MM.1S (cell line): ENCODE measurements at regions not wholly inside any gene's neighbourhood (a gene's known extent, or its start where the extent isn't known, plus 50 kb on each side); places are given as distances from the start of the nearest gene placed in this dataset.

Experiments used
- DNase-seq: peaks from one replicate; pipeline ENCODE4 v3.0.0-alpha.2; 2015
- H2AFZ ChIP-seq: fragments of 300-600 bp; sonication (generic); 2 replicates; pipeline ENCODE4 v1.6.0; 2016; ENCODE audit warnings: antibody characterized with exemption, low read length
- H3F3A ChIP-seq: fragments of 300-600 bp; sonication (generic); 2 replicates; pipeline ENCODE4 v1.6.1; 2016; ENCODE audit warnings: mild to moderate bottlenecking, antibody characterized with exemption, low read length, moderate library complexity, mixed read lengths; ENCODE audit not compliant: insufficient read depth
- H3K27ac ChIP-seq: fragments of 300-600 bp; sonication (generic); 2 replicates; pipeline ENCODE4 v1.5.1; 2016; ENCODE audit warnings: mild to moderate bottlenecking, low read length
- H3K27me3 ChIP-seq: fragments of 300-600 bp; sonication (generic); replicated peaks from 2 replicates; pipeline ENCODE4 v1.6.0; 2016; ENCODE audit warnings: low read length; ENCODE audit not compliant: insufficient read depth
- H3K36me3 ChIP-seq: fragments of 300-600 bp; sonication (generic); replicated peaks from 2 replicates; pipeline ENCODE4 v1.6.1; 2016; ENCODE audit warnings: mild to moderate bottlenecking, low read length, mixed read lengths; ENCODE audit not compliant: insufficient read depth
- H3K4me1 ChIP-seq: fragments of 300-600 bp; sonication (generic); 2 replicates; pipeline ENCODE4 v1.6.1; 2016; ENCODE audit warnings: low read length, mixed read lengths
- H3K4me2 ChIP-seq: fragments of 300-600 bp; sonication (generic); 2 replicates; pipeline ENCODE4 v1.6.0; 2016; ENCODE audit warnings: low read depth, low read length
- H3K4me3 ChIP-seq: fragments of 300-600 bp; sonication (generic); 2 replicates; pipeline ENCODE4 v1.5.1; 2016; ENCODE audit warnings: low read length, mixed read lengths
- H3K79me2 ChIP-seq: fragments of 300-600 bp; sonication (generic); 2 replicates; pipeline ENCODE4 v1.6.1; 2016; ENCODE audit warnings: mixed run types, low read length, mixed read lengths
- H3K9ac ChIP-seq: fragments of 300-600 bp; sonication (generic); 2 replicates; pipeline ENCODE4 v1.6.1; 2016; ENCODE audit warnings: low read length, mixed read lengths
- H3K9me2 ChIP-seq: fragments of 300-600 bp; sonication (generic); replicated peaks from 2 replicates; pipeline ENCODE4 v1.6.1; 2016; ENCODE audit warnings: mild to moderate bottlenecking, low read length, mixed read lengths; ENCODE audit not compliant: insufficient read depth
- H3K9me3 ChIP-seq: fragments of 300-600 bp; sonication (generic); replicated peaks from 2 replicates; pipeline ENCODE4 v1.6.1; 2016; ENCODE audit warnings: mild to moderate bottlenecking, low read length, mixed read lengths; ENCODE audit not compliant: insufficient read depth
- H4K20me1 ChIP-seq: fragments of 300-600 bp; sonication (generic); 2 replicates; pipeline ENCODE4 v1.6.1; 2016; ENCODE audit warnings: mild to moderate bottlenecking, low read length, moderate library complexity, mixed read lengths; ENCODE audit not compliant: insufficient read depth
- EZH2 ChIP-seq: fragments of 300-600 bp; sonication (generic); optimal IDR thresholded peaks from 2 replicates; pipeline ENCODE3; 2017; ENCODE audit warnings: low read depth, mild to moderate bottlenecking, antibody characterized with exemption, low read length, mixed read lengths
- EZH2phosphoT487 ChIP-seq: fragments of 300-600 bp; sonication (generic); IDR thresholded peaks from 2 replicates; pipeline ENCODE4 v1.6.1; 2018; ENCODE audit warnings: antibody characterized with exemption, low read length
- TF ChIP-seq, protein P1 (sequence below): fragments of 300-600 bp; sonication (generic); IDR thresholded peaks from 2 replicates; pipeline ENCODE4 v1.5.1; 2016; ENCODE audit warnings: antibody characterized with exemption, low read length, mixed read lengths

DNA sequence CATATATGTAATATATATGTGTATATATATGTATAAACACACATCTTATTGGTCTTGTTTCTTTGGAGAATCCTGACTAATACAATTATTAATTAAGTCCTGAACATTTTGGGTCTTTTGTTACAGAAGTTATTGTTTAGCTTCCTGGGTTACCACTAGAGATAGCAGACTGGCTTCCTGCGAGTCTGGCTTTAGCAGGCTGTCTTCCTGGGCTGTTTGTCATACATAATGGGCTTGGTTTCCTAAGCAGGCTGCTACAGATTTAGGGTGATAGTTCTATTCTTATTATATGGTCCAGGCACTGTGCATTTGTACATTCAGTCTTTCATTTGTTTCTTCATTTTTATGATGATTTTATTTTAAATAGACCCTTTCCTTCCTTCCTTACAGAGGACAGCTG, 312.0 kb upstream of the TMTC4 start:
- H3K4me1 ChIP-seq: no peaks in the 10 kb centered on the region
- no peak overlapping the region for H3K9ac ChIP-seq
- no peak overlapping the region for H3K4me3 ChIP-seq
- H3K4me2 ChIP-seq: no peak overlapping the region
- no peaks in the 10 kb centered on the region for H3K9me2 ChIP-seq
- H3K79me2 ChIP-seq: no peaks in the 10 kb centered on the region
- TF ChIP-seq, protein P1, sequence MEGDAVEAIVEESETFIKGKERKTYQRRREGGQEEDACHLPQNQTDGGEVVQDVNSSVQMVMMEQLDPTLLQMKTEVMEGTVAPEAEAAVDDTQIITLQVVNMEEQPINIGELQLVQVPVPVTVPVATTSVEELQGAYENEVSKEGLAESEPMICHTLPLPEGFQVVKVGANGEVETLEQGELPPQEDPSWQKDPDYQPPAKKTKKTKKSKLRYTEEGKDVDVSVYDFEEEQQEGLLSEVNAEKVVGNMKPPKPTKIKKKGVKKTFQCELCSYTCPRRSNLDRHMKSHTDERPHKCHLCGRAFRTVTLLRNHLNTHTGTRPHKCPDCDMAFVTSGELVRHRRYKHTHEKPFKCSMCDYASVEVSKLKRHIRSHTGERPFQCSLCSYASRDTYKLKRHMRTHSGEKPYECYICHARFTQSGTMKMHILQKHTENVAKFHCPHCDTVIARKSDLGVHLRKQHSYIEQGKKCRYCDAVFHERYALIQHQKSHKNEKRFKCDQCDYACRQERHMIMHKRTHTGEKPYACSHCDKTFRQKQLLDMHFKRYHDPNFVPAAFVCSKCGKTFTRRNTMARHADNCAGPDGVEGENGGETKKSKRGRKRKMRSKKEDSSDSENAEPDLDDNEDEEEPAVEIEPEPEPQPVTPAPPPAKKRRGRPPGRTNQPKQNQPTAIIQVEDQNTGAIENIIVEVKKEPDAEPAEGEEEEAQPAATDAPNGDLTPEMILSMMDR: no peak
- TF ChIP-seq EZH2phosphoT487: no peak
- no peak for TF ChIP-seq EZH2
- no peak overlapping the region for H2AFZ ChIP-seq
- H3F3A ChIP-seq: no peaks in the 10 kb centered on the region
- H3K9me3 ChIP-seq: no peaks in the 10 kb centered on the region
- H3K27ac ChIP-seq: no peak overlapping the region
- H3K36me3 ChIP-seq: no peaks in the 10 kb centered on the region
- H4K20me1 ChIP-seq: no peaks in the 10 kb centered on the region
- H3K27me3 ChIP-seq: no peaks in the 10 kb centered on the region
- no peak for DNase-seq

DNA sequence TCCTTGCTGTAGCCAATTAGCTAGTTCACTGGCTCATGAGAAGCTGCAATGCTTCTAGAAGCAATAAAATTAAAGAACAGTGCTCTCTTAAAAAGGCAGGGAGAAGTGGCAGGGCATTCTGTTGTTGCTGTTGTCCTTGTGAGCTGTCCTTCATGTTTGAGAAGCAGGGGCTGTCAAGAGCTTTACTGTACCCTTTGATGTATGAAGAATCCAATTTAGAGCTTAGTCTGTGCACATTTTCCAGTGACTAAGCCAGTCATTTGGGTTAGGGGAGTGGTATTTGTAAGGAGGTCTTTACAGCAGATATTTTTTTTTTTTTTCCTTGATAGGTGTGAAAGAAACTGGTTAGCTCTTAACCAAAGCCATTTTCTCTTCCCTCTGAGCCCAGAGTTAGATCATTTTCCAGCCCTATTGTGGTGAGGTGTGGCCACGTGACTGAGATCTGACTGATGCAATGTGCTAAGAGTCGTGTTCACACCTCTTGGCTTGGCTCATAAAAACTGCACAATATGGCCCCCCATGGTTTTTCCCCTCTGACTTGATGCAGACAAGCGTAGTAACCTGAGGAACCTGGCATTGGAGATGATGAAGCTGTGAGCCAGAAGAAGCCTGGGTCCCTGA, 309.6 kb upstream of the TMTC4 start:
- H3K4me2 ChIP-seq: no peak overlapping the region
- no peak for DNase-seq
- no peak overlapping the region for H2AFZ ChIP-seq
- H3K36me3 ChIP-seq: no peaks in the 10 kb centered on the region
- TF ChIP-seq, protein P1: no peak
- TF ChIP-seq EZH2phosphoT487 (no peak), EZH2 (no peak)
- H4K20me1 ChIP-seq: no peaks in the 10 kb centered on the region
- H3K27ac ChIP-seq: no peak overlapping the region
- no peaks in the 10 kb centered on the region for H3K79me2 ChIP-seq
- H3K9ac ChIP-seq: no peak overlapping the region
- no peak overlapping the region for H3K4me3 ChIP-seq
- no peaks in the 10 kb centered on the region for H3F3A ChIP-seq
- no peaks in the 10 kb centered on the region for H3K4me1 ChIP-seq
- H3K9me2 ChIP-seq: no peaks in the 10 kb centered on the region
- H3K9me3 ChIP-seq: no peaks in the 10 kb centered on the region
- no peaks in the 10 kb centered on the region for H3K27me3 ChIP-seq

DNA sequence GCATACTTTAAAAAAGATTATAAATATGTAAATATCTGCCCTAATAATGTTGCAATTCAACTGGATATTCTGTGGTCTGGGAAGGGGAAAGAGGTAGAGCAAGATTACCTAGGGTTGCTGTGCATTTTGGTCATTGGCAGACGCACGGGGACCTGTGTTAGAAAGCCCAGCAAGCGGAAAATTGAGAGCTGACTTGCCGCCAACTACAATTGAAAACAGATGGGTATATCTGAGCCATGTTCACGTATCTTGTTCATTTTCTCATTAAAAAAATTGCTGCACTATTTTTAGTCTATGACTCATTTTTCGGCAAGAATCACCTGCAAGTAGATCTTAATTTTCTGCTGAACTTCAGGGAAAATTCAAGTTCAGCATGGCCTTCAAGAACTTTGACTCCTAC, 308.5 kb upstream of the TMTC4 start:
- Histone ChIP-seq H3K4me3 (no peak overlapping the region), H3K9me3 (no peaks in the 10 kb centered on the region), H3K27me3 (no peaks in the 10 kb centered on the region), H3K9ac (no peak overlapping the region), H3K9me2 (no peaks in the 10 kb centered on the region), H3K4me1 (no peaks in the 10 kb centered on the region), H3K79me2 (no peaks in the 10 kb centered on the region), H3K27ac (no peak overlapping the region), H2AFZ (no peak overlapping the region), H3K36me3 (no peaks in the 10 kb centered on the region), H3F3A (no peaks in the 10 kb centered on the region), H3K4me2 (no peak overlapping the region), H4K20me1 (no peaks in the 10 kb centered on the region)
- TF ChIP-seq, protein P1: no peak
- TF ChIP-seq EZH2 (no peak), EZH2phosphoT487 (no peak)
- no peak for DNase-seq
